ENCODE measurements at regions not wholly inside any gene's neighbourhood (a gene's known extent, or its start where the extent isn't known, plus 50 kb on each side); places are given as distances from the start of the nearest gene placed in this dataset.
"Not testable (repeated sequence)": the region's sequence is repeated elsewhere in the genome, so short reads cannot be mapped to it uniquely, and the experiment has no call there.

- H3K27me3 Mint-ChIP-seq; H3K4me1 Mint-ChIP-seq; H3K4me3 Mint-ChIP-seq; H3K9me3 Mint-ChIP-seq; intact Hi-C loops (cut with micrococcal nuclease); H3K27ac Mint-ChIP-seq; DNase-seq; H3K36me3 Mint-ChIP-seq (ENCODE audit: low read depth): not testable (repeated sequence)
Measured at GRCh38 chr9:83113445-83113844, 50.5 kb upstream of the RASEF start.

Measured in activated CD4-positive, alpha-beta T cell treated with anti-CD3 and anti-CD28 coated beads, Interleukin-2, amount 10 ng/mL, durations not matched to agents 24 days and 14 days (primary cell).